Anterior cingulate cortex (tissue), 58 donors: ENCODE measurements at regions not wholly inside any gene's neighbourhood (a gene's known extent, or its start where the extent isn't known, plus 50 kb on each side); places are given as distances from the start of the nearest gene placed in this dataset.

ENCODE experiments used
- DNase-seq, 58 donors: peaks; one replicate each; lab custom pipeline; 2025; lab: John Stamatoyannopoulos, UW

GRCh38 chr10:117698809-117699208 lies 156.3 kb downstream of the EMX2 start:
- no peak for DNase-seq

GRCh38 chr10:117699436-117700075 lies 157.0 kb downstream of the EMX2 start:
- DNase-seq: no peak

- no peak for DNase-seq
These were observed 167.7 kb downstream of the EMX2 start for GRCh38 chr10:117710181-117710798.

- no peak for DNase-seq
These were observed 174.3 kb downstream of the EMX2 start for GRCh38 chr10:117716889-117717288.

GRCh38 chr10:117718986-117719920 lies 176.7 kb downstream of the EMX2 start:
- no peak for DNase-seq

- DNase-seq: no peak
These were observed 178.6 kb downstream of the EMX2 start for GRCh38 chr10:117720931-117721835.

- no peak for DNase-seq
These were observed 179.3 kb downstream of the EMX2 start for GRCh38 chr10:117721873-117722272.

GRCh38 chr10:117723343-117723742 lies 180.8 kb downstream of the EMX2 start:
- DNase-seq: no peak

- no peak for DNase-seq
These were observed 183.4 kb downstream of the EMX2 start for GRCh38 chr10:117725993-117726392.

GRCh38 chr10:117726596-117727295 lies 184.2 kb downstream of the EMX2 start:
- DNase-seq: no peak

GRCh38 chr10:117727421-117727820 lies 184.9 kb downstream of the EMX2 start:
- no peak for DNase-seq

- DNase-seq: no peak
These were observed 185.5 kb downstream of the EMX2 start for GRCh38 chr10:117728087-117728486.

- no peak for DNase-seq
These were observed 186.6 kb downstream of the EMX2 start for GRCh38 chr10:117729156-117729555.

GRCh38 chr10:117731121-117731791 lies 188.7 kb downstream of the EMX2 start:
- DNase-seq: no peak

GRCh38 chr10:117734731-117735405 lies 192.3 kb downstream of the EMX2 start:
- DNase-seq: peak in 1 of 58 donors; percentile 7

- DNase-seq: no peak
These were observed 194.1 kb downstream of the EMX2 start for GRCh38 chr10:117736655-117737054.

- DNase-seq: no peak
These were observed 197.5 kb downstream of the EMX2 start for GRCh38 chr10:117740088-117740487.

GRCh38 chr10:117740691-117741222 lies 198.2 kb downstream of the EMX2 start:
- DNase-seq: no peak
